Right renal pelvis (tissue), 4 donors: ENCODE measurements at regions not wholly inside any gene's neighbourhood (a gene's known extent, or its start where the extent isn't known, plus 50 kb on each side); places are given as distances from the start of the nearest gene placed in this dataset.

Source experiments
- DNase-seq, 4 donors: peaks; one replicate each; pipeline ENCODE4 v3.0.0-alpha.2; 2013; ENCODE audit warnings: low read depth in 4 of 4, low spot score in 3 of 4, missing footprints in 1 of 4

GRCh38 chr22:49242480-49242879 lies 585.2 kb downstream of the BRD1 start:
- DNase-seq: no peak

- DNase-seq: no peak
These were observed 586.4 kb downstream of the BRD1 start for GRCh38 chr22:49241174-49241851.

DNA sequence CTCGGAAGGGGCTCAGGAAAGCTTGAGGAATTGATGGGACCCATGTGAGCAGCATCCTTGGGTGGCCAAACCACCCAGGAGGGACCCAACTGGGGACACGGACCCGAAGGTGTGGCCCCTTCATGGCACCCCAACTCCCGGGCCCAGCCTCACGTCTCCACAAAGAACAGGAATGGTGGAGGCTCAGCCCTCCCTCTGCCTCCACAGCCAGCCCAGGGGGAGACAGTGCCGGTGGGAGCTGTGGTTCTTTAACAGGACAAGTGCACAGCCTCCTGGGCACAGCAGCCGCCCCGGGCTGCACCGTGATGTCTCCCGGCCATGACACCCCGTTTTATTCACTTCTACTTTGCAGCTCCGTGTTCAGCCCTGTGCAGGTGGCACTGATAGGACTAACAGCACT lies 587.2 kb downstream of the BRD1 start:
- no peak for DNase-seq

- DNase-seq: no peak
These were observed 587.7 kb downstream of the BRD1 start for GRCh38 chr22:49240016-49240380.

DNA sequence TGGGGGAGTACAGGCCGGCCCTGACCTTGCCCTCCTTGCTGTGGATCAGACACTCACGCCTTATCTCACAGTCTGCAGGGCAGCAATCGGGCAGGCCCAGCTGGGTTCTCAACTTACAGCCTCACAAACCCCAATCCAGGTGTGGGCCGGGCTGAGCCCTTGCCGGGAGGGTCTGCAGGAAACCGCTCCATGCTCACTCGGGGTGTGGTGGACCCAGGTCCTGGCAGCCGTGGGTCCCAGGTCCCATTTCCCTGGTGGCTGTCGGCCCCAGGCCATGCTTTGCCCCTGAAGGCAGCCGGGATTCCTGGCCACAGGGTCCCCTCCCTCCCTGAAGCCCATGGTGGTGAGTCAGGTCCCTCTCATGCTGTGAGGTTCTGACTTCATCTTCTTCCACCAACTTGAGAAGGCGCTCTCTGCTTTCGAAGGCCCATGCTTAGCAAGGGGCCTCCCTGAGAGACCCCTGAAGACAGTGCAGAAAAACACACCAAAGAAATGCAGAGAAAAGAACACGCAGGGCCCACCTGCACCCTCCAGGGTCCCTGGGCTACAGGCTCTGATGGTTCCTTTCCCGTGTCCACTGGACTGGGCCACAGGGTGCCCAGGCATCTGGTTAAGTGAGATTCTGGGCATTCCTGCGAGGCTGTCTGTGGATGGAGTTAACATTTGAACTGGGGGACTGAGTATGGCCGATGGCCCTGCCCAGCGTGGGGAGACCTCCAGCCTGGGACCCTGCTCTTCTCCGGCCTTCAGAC lies 588.2 kb downstream of the BRD1 start:
- DNase-seq: no peak

GRCh38 chr22:49238181-49239141 lies 589.2 kb downstream of the BRD1 start:
- DNase-seq: no peak

- DNase-seq: no peak
These were observed 590.0 kb downstream of the BRD1 start for GRCh38 chr22:49237703-49238102.

GRCh38 chr22:49237279-49237678 lies 590.4 kb downstream of the BRD1 start:
- no peak for DNase-seq

GRCh38 chr22:49236541-49237075 lies 591.1 kb downstream of the BRD1 start:
- DNase-seq: no peak

DNA sequence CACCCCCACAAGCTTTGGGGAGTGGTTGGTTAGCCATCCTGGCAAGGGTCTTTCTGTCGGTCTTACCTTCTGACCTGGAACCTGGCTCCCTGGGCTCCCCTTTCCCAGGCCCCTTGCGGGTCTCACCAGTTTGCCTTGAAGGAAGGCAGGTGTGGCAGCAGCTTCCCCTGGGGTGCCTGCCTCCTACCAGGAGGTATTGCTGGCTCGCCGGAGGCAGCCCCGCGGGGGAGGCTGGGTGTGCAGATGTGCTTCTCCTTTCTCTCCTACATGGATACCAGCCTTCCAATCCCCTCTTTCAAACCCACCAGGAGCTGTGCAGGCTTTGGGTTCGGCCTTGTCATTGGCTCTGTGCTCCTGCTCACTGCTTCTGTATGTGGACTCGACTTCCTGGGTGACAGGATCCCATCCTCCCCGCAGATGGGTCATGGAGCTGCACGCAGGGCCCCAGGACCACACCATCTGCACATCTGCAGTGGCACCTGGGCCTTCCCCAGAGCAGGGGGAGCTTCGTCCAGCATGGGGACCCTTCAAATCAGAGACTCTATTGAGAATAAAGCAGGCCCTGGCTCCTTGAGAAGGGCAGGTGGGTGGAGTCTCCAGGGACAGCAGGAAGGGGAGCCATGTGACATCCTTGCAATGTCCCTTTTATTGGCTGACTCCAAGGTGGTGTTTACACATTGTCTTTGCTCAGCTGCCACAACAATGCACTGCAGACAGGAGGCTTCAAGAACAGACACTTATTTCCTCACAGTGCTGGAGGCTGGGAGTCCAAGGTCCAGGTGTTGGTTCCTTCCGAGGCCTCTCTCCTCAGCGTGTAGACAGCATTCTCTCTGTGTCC lies 592.0 kb downstream of the BRD1 start:
- no peak for DNase-seq

DNA sequence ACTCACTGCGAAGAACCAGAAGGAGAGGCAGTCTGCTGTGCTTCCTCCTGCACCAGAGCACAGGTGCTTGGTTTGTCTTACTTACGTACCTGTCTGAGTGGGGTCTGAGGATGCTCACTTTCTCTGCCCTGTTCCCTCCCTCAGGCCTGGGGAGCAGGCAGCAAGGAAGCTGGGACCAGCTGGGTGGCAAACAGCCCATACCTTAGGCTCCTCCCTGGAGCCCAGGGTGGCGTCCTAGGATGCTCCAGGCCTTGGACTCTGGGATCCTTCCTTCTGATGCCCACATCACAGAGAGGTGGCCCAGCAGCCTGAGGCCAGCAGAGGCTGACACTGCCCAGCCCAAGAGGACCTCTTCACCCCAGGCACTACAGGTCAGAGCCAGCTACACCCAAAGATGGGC lies 593.2 kb downstream of the BRD1 start:
- DNase-seq: no peak

DNA sequence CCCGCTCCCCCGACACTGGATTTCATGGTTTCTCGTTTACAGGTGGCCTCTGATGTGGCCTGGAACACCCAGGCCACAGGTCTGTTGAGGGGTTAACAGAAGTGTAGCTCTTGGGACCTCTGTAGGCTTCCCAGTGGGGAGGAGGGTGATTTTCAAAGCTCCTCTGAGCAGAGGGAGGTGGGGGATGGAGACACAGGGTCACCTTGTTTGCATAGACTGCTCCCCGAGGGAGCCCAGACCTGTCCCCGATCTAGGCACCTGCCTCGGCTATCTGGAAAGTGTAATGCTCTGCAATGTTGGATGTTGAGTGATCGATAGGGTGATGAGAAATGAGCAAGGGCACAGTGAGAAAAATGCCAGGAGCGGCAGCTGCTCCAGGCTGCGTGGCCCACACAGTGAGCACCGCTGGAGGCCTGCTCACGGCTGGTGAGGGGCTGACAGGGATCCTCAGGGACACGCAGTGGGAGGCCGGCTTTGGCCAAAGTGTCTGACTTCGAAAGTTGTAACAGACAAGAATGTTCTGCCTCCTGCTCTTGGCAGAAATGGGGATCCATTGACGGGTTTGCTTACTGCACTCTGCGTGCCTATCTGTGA lies 594.1 kb downstream of the BRD1 start:
- no peak for DNase-seq

DNA sequence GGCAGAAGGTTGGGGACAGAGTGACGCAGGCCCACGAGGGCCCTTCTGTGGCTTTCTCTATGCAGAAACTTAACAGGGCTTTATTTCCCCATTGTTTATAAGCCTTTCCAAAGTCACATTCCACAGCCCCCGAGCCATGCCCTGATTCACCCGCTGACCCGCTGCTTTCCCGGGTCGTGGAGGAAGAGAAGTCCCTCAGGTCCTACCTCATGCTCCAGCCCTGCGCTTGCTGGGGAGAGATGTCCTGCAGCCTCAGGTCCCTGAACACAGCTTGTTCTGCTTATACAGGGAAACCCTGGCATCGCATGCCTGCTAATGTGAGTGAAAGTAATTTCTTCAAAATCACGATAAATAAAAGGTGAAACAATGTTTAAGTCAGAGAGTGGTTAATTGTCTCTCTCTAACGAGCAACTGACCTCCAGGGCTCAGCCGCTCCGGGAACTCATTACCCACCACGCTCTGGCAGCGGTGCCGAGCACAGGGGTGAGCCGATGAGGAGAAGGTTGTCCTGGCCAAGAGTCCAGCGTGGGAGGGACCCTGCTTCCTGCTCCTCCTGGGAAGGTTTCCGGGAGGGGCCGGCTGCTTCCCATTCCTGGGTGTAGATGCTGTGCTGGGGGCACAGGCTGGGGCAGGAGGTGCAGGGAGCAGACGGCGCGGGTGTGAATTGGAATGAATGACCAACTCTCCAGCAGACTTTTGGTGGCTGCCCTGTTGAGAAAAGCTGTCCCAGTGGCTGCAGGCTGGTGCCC lies 595.2 kb downstream of the BRD1 start:
- no peak for DNase-seq

GRCh38 chr22:49230194-49230577 lies 597.5 kb downstream of the BRD1 start:
- DNase-seq: peak; percentile 10 to 20 (median 20)

DNA sequence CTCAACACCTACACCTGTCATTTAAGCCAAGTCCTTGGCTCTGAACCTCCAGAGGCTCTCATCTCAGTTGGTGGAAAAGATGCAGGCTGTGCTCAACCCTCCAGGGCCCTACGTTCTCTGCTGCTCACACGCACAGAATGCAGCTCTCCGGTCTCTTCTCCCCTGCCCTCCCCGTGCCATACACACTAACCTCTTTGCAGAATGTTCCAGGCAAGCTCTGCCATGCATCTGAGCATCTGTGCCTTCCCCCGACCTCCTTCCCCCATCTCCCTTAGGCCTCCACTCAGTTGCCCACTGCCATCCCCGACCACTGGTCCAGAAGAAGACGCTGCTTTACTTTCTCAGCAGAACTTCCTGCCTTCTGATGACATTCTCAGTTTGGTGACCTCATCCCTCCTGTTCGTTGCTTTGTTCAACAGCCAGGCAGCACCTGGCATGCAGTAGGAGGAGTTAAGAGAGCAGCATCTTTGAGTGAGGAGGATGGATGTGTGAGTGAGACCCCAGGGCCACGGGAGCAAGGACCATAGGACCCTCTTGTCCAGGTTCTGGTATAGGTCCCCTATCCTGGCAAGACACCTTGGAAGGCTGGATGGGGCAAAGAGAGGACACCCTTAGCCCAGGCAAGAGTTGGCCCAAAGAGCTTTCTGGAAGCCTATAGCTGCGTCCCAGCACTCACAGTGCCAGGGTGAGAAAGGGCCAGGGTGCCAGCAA lies 598.0 kb downstream of the BRD1 start:
- no peak for DNase-seq

- DNase-seq: no peak
These were observed 599.1 kb downstream of the BRD1 start for GRCh38 chr22:49228431-49229037.

GRCh38 chr22:49227670-49228069 lies 600.0 kb downstream of the BRD1 start:
- no peak for DNase-seq

DNA sequence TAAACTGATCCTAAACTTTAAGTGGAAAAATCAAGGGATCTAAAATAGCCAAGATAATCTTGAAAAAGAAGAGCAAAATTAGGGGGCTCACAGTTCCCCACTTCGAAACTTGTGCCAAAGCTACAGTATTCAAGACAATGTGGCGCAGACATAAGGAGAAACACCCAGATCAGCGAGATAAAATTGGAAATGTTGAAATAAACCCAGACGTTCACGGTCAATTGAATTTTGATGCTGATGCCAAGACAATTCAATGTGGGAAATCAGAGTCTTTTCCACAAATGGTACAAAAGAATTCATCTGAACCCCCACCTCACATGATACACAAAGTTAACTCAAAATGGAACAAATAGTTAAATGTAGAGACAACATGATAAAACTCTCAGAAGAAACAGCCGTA lies 601.6 kb downstream of the BRD1 start:
- no peak for DNase-seq
